GM21447 (cell line): ENCODE measurements at regions not wholly inside any gene's neighbourhood (a gene's known extent, or its start where the extent isn't known, plus 50 kb on each side); places are given as distances from the start of the nearest gene placed in this dataset.
"Not testable (repeated sequence)": the region's sequence is repeated elsewhere in the genome, so short reads cannot be mapped to it uniquely, and the experiment has no call there.

ENCODE experiments used
- ATAC-seq: cut with Tn5 transposase; IDR thresholded peaks from one replicate; pipeline ENCODE4 v1.9.1; 2021; ENCODE audit not compliant: unreplicated experiment

DNA sequence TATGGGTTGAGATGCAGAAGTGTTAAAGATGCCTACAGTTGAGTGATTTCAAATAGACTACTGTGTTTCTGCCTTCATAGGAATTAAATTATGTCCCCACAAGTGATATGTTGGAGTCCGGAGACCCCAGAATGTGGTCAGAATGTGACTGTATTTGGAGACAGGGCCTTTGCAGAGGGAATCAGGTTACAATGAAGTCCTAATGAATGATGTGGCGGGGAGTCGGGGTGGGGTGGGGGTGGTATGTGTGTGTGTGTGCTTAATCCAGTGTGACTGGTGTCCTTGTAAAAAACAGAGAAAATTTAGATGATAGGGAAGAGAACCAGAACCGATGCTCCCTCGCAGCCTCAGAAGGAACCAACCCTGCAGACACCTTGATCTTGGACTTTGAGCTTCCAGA is 448.2 kb downstream of the QKI start:
- no peak for ATAC-seq

DNA sequence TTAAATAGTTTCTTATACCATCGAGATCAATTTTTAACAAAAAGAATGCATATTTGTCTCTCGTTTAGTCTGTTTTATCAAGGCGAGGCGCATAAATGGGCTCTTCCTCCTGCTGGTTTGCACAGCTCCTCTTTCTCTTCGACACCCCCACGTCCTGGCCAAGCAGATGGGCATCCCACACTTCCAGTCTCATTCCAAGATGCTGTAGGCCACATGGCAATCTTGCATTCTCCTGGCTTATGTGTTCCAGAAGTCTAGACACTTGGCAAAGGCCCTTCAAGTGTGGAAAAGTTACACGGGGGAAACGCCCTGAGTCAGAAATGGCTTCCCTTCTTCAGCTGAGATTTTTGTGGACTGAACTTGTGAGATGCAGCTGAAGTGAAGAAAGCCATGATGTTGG is 447.1 kb downstream of the QKI start:
- ATAC-seq, result no peak

DNA sequence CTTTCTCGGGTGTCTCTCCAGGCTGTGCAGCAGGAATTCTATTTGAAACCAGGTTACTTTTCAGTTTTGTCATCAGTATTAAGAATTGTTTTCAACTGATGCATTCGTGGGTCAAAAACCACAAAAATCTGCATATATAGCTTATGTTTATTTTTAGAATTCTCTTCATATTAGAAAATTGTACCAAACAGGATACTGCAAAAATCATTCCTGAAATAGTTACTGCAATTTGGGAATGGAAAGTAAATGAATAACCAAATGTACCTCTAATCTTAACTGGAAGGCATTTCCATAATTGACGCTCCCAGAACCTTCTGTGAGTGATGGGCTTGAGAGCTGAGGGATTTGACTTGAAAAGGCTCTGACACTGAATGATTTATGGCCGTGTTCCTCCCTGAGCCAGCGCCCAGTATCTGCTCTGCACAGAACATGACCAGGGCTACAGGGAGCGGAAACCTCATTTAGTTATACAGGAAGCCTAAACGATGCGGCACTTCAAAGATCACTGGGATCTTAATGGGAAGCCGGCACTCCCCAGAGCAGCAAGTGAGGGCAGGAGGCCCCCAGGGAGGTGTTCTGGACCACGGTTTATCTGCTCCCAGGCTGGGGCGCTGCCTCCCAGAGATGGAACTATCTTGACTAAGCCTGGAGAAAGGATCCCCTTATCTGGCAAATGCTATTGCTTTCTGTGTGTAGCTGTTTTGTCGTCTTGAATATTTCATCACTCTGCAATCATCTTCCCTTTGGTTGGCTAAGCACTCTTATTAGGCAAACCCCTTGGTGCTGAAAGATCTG is 446.0 kb downstream of the QKI start:
- ATAC-seq, result no peak

DNA sequence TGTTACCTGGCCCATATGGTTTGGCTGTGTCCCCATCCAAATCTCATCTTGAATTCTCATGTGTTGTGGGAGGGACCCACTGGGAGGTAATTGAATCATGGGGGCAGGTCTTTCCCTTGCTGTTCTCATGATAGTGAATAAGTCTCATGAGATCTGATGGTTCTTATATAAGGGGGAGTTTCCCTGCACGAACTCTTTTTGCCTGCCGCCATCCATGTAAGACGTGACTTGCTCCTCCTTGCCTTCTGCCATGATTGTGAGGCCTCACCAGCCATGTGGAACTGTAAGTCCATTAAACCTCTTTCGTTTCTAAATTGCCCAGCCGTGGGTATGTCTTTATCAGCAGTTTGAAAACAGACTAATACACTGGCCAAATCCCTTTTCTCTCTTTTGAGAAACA is 444.4 kb downstream of the QKI start:
- not testable (repeated sequence) for ATAC-seq

DNA sequence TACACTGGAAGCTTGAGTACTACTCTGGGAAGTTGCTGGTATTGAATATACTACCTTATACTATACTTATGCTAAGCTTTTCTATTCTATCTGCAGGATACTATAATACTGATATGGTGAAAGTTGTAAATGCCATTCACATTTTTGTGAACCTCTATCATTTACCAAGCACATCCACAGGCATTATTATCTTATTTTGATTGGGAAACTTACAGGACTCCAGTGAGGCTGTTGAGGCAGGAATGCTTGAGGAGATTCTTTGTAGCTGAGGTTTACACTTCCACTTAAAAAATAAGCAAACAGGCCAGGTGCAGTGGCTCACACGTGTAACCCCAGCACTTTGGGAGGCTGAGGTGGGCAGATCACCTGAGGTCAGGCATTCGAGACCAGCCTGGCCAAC is 442.9 kb downstream of the QKI start:
- no peak for ATAC-seq

DNA sequence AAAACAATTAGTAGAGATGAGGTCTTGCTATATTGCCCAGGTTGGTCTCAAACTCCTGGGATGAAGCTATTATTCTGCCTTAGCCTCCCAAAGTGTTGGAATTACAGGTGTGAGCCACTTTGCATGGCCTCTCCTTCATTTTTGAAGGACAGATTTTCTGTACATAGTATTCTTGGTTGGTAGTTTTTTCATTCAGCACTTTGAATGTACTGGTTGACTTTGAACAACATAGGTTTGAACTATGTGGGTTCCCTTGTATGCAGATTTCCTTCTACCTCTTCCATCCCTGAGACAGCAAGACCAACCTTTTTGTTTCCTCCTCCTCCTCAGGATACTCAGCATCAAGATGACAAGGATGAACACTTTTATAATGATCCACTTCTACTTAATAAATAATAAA is 436.4 kb downstream of the QKI start:
- no peak for ATAC-seq

DNA sequence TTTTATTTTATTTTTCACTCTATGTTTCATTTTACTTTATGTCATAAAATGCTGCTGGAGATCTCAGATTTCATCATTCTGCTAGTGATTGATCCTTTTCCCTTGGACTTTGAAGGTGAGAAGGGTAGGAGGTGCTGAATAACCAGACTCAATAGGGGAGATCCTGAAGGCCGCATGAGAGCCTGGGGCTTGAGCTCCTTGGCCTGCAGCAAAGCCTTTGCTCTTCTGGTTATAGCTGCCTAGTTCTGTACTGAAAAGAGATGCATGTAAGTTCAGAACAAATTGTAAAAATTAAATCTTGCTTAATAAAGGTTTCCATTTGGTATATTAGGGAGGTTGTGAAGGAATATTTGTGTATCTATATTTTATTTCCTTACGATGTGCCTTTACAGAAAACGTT is 430.2 kb downstream of the QKI start:
- no peak for ATAC-seq

DNA sequence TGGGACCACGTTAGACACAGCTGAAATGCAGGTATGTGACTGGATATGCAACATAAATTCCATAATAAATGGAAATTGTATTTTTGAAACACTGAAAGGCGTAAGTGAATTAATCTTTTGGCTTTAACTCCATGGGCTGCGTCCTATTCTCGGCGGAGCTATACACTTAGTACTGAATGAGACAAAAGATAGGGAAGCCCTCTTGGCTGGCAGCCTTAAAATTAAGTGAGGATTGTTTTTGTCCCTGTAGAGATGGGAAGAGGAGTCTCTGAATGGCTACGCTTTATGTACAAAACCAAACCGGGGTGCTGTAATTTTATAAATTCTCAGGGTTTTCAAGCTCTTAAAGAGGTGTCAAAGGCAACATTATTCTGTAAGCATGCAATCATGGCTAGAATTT is 429.8 kb downstream of the QKI start:
- ATAC-seq, result no peak

DNA sequence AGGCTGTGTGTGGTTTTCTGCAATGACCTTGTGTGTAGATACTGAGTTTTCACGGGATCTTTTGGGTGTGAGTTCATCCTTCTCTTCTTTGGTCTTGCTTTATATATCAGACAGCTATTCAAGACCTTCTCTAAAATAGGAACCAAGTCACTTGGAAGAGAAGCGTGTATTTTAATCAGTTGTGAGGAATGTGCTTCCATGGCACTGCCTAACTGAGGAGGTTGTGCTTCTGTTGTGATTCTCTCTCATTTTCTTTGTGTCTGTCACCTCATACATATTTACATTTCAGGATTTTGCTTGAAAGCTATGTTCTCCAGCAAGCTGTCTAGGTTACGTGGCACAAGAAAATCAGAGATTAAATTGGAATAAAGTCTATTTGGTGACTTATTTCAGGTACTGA is 428.7 kb downstream of the QKI start:
- no peak for ATAC-seq

DNA sequence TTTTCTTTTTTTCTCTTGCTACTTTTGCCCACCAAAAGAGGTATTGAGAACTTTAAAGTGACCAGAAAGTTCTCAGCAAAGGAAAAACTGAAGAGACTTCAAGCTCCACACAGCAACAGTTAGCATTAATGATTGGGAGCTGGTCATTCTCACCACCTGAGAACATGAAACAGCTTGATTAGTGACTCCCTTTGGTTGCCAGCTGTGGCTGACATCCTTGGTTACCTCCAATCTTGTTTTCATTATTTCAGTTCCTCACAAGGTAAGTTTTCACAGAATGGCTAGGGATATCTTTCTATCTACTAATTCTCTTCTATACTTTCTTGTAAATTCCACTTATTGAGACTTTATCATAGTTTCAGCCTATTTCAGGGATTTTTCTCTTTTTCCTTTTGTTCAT is 427.9 kb downstream of the QKI start:
- ATAC-seq, result no peak

DNA sequence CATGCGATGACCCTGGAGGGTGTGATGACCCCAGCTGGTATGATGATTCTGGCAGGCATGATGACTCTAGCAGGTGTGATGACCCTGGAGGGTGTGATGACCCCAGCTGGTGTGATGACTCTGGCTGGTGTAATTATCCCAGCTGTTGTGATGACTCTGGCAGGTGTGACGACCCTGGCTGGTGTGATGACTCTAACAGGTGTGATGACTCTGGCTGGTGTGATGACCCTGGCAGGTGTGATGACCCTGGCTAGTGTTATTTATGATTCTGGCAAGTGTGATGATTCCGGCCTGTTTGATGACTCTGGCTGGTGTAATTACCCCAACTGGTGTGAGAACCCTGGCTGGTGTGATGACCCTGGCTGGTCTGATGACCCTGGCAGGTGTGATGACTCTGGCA is 427.2 kb downstream of the QKI start:
- ATAC-seq, result no peak

DNA sequence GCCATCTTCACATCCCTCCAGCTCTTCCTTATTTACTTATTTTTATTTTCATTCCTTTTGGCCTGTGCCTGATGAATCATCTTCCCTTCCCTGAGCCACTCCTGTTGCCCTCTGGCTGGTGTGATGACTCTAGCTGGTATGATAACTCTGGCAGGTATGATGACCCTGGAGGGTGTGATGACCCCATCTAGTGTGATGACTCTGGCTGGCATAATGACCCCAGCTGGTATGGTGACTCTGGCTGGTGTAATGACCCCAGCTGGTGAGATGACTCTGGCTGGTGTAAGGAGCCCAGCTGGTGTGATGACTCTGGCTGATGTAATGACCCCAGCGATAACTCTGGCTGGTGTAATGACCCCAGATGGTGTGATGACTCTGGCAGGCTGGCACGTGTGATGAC is 426.8 kb downstream of the QKI start:
- ATAC-seq, result no peak

DNA sequence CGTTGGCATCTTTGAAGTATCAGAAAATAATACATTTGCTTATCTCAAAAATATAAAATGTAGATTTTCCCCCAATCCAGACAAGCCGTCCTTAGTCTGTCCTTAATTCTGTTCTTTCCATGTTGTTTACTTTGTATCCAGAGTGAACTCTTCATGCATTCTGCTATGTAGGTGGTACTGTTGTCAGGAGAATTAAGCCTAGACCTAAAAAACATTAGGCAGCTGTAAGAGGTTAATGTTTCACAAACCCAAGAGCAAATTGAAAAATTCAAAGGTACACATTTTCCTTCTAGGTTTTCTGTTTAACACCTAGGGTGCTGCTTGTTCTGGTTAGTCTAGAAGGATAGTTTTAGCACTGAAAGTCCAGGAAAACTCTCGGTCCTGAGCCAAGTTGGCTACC is 426.4 kb downstream of the QKI start:
- no peak for ATAC-seq

DNA sequence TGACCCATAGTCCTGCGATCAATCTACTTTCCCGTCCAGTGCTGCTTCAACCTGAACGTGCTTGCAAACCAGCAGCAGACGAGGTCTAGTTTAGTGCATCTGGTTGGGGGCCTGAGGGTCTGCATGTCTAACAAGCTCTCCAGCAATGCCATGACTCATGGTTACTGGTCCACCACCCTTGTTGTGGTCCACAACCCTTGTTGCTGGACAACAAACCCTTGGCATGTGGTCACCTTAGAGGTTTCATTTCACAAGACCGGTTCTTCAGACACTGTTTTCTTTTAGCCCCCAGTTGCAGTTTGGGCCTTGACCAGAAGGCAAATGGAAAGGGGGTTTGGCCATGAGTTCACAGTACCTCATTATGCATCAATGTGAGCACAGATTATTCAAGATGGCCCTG is 424.8 kb downstream of the QKI start:
- no peak for ATAC-seq

DNA sequence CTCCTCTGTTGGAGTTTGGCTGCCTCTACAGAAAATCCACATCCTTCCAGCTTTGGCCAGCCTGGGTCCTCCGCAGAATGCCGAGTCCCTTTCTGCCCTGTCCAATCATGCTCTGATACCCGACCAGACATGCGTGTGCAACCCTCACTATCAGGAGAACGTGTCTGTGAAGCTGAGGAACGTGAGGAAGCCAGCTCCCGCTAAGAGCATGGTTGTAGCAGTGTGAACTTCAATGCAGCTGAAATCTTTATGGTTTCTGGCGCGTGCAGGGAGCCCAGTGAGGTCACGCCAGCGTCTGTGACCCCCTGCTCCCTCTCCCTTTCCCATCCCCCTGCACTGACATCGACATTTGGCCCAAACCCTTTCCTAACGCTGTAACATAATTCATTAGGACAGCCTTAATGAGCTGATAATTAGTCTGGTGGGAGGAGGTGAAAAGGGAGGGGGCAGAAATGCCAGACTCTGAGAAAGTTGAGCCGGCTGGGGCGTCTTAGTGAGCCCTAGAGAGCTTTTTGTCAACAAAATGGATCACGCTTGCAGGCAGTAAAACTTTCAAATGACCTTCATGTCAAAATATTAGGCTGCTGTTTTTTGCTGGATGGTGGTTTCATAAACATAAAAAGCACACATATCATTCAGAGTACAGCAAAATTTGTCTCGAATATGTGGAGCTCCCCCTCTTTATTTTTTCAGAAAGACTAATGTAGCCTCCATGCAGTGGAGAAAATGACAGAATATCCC is 423.3 kb downstream of the QKI start:
- no peak for ATAC-seq

DNA sequence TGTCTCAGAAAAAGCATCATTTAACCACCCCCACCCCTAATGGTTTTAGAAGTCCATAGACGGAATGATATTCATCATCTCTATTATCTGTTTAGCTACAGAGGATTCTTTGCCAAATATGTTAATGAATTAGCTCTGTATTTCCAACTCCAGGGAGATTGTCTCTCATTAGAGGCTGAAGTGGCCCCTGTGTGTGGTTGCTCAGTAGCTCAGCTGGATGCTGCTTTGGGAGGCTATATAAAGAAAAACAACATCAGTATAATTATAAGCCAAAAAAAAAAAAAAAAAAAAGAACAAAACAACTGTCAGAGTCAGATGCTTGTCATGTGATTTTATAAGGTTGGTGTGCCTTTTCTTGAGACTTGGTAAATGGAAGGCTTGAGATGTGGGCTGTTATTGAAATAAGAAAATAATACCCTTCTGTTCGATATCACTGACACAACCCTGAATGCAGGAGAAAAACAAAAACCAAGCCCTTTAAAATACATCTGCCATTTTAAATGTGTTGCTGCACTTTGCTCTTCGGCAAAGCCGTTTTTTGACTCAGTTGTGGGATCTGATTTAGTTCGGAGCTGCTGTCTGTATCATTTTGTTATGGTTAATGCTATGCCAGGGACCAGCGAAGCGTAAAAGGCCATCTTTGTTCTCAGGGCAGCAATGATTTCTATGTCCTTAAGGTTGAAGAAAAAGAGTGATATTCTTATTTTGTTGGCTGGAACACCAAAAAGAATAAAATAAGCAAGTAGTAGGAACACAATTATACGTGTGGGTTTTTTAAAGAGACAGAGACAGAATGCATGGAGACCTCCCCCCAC is 422.6 kb downstream of the QKI start:
- no peak for ATAC-seq

DNA sequence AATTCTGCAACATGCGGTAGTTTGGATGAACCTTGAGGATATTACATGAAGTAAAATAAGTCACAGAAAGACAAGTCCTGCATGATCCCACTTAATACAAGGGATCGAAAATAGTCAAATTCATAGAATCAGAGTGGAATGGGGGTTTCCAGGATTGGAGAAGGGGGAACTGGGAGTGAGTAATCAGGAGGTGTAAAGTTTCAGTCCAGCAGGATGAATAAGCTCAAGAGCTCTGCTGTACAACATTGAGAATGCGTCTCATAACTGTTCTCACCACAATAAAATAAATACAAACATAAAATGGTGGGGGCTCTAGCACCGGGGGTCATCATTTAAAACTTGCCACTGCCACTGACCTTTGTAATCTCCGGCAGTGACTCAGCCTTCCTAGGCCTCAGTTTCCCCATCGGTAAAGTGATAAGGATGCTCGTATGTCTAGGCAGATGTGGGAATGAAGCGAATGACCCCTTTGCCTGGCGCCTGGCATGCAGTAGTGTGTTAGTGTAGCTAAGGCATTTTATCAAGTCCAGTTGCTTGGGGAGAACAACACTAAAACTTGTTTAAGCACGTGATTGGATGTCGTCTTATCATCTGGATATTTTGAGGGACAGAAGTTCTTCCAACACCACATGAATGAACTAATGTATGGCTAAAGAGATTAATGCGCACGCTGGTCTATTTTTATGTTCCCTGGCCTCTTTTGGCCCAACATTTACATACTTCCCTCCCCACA is 421.1 kb downstream of the QKI start:
- no peak for ATAC-seq

DNA sequence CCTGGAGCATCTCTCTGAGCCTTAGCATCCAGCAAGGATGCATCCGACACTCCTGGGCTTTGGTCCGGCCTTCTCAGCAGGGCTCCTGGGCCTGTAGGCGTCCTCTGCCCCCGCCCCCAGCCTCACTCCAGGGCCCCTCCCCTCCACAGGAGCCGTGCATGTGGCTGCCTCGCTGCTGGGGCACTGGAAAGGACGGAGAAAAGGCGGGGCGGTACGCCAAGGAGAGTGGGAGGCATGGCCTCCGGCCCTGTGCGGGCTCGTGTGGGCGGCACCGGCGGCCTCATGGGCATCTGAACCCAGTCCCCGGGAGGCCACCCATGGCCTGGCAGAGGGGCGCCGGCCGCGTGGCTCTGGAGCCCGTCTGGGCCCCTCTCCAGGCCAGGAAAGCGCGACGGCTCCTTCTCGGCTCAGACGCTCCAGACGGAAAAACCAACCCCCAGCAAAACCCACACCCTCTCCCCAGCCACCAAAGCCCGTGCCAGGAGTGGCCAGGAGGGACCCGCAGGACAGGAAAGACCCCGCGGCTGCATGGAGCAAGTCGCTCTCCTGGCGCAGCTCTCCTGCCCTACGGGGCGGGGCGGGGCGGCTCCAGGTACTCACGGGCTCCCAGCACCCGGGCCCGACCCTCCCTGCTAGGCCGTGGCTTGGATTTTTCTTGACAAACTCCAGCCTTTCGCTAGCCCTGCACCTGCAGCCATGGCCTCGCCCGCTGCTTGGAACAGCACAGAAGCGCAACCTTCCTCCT is 419.9 kb downstream of the QKI start:
- ATAC-seq, result no peak

DNA sequence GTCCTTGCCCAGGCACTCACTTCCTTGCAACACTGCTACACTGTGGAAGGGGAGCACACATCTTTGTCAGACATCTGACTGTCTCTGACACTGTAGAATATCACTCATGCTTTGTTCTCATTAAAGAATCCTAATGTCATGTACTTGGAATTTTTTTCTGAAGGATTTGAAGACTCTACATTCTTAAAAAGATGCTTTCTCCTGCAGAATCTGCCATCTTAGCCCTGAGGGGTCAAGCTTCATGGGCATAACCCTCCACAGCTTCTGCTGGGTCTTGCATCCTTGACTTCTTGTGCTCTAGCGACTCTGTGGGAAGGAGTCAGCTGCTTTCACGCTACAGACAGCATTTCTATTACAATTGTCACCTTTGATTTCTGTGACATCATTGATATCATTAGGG is 417.2 kb downstream of the QKI start:
- no peak for ATAC-seq

DNA sequence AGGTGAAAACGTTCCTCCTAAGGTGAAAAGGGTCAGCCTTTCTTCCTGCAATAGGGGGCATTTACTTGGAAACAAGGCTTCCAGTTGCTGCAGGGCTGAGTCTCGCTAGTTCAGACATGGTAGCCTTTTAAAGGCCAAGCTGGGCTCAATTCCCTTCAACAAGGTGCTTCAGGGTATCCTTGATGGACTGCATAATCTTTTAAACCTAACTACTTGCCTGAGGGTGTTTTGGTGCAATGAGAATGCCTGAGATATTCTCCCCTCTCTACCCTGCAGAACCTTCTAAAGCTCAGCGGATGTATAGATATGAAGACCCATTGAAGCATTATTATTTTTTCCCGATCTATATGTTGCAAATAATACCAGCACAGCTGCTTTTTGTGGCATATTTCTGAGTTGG is 416.1 kb downstream of the QKI start:
- ATAC-seq, result no peak
